CD4-positive, alpha-beta T cell (primary cell): ENCODE measurements at regions not wholly inside any gene's neighbourhood (a gene's known extent, or its start where the extent isn't known, plus 50 kb on each side); places are given as distances from the start of the nearest gene placed in this dataset.

Experiments
- ATAC-seq: fragments of 200-7000 bp; cut with Tn5 transposase; one replicate; pipeline ENCODE4 v1.10.0; 2022; ENCODE audit warnings: mild to moderate bottlenecking; ENCODE audit not compliant: poor library complexity
- CTCF ChIA-PET: fragments of 350-600 bp; sonication (Branson Sonifier 250); formaldehyde crosslinking; loops from one replicate; lab custom pipeline; 2021; ENCODE audit warnings: antibody characterized with exemption, inconsistent platforms; lab: Charles Lee
- POLR2A ChIA-PET: fragments of 350-600 bp; sonication (Branson Sonifier 250); formaldehyde crosslinking; loops from one replicate; lab custom pipeline; 2021; ENCODE audit warnings: antibody characterized with exemption, inconsistent platforms; lab: Charles Lee
- DNase-seq, 14 experiments: peaks; one replicate each; pipeline ENCODE4 v3.0.0-alpha.2; 2013 to 2020; ENCODE audit warnings: mixed read lengths in 2 of 14
- H3K27ac ChIP-seq, 2 donors: one replicate each; pipeline versions ENCODE4 v1.5.1 to v1.7.0; 2013; ENCODE audit warnings: low read length in 2 of 2, low read depth in 1 of 2, mild to moderate bottlenecking in 1 of 2
- H3K27me3 ChIP-seq, 2 experiments: 1 replicate in 1 of 2; 2 replicates in 1 of 2; pipeline versions ENCODE4 v1.6.1 to v1.7.0; 2013; ENCODE audit warnings: low read length in 2 of 2, control low read depth in 1 of 2, mild to moderate bottlenecking in 1 of 2, moderate library complexity in 1 of 2; ENCODE audit not compliant: insufficient read depth in 2 of 2, control insufficient read depth in 1 of 2
- H3K36me3 ChIP-seq: one replicate; pipeline ENCODE4 v1.6.1; 2013; ENCODE audit warnings: low read length, control low read depth; ENCODE audit not compliant: insufficient read depth
- H3K4me1 ChIP-seq: one replicate; pipeline ENCODE4 v1.6.1; 2013; ENCODE audit warnings: low read length, control low read depth; ENCODE audit not compliant: insufficient read depth
- H3K4me3 ChIP-seq: one replicate; pipeline ENCODE4 v1.5.1; 2013; ENCODE audit warnings: mild to moderate bottlenecking, low read length, moderate library complexity
- H3K9me3 ChIP-seq, 2 experiments: 1 replicate in 1 of 2; 2 replicates in 1 of 2; pipeline versions ENCODE4 v1.6.1 to v1.7.0; 2013; ENCODE audit warnings: low read length in 2 of 2, mild to moderate bottlenecking in 2 of 2, control low read depth in 1 of 2, moderate library complexity in 1 of 2; ENCODE audit not compliant: control insufficient read depth in 1 of 2, insufficient read depth in 1 of 2
- H3K27ac Mint-ChIP-seq: one replicate; pipeline ENCODE4 v1.8.0; 2020; ENCODE audit warnings: mixed read lengths
- H3K27me3 Mint-ChIP-seq: one replicate; pipeline ENCODE4 v1.8.0; 2021; ENCODE audit warnings: mixed read lengths
- H3K36me3 Mint-ChIP-seq: one replicate; pipeline ENCODE4 v1.8.0; 2021; ENCODE audit warnings: low read depth, mixed read lengths
- H3K4me1 Mint-ChIP-seq: one replicate; pipeline ENCODE4 v1.8.0; 2021; ENCODE audit warnings: low read depth, mixed read lengths
- H3K4me3 Mint-ChIP-seq: one replicate; pipeline ENCODE4 v1.8.0; 2020; ENCODE audit warnings: mild to moderate bottlenecking, mixed read lengths
- H3K9me3 Mint-ChIP-seq: one replicate; pipeline ENCODE4 v1.8.0; 2020; ENCODE audit warnings: mixed read lengths
- CTCF ChIP-seq: fragments of 200-600 bp; IDR thresholded peaks from one replicate; pipeline ENCODE4 v1.8.0; 2022; ENCODE audit warnings: antibody characterized with exemption, mild to moderate bottlenecking
- intact Hi-C, 2 experiments: fragments of 100-400 bp; cut with DNase I in 1 of 2; cut with micrococcal nuclease in 1 of 2; formaldehyde crosslinking; loops; one replicate each; pipeline versions ENCODE4 v1.15.1 to v1.9.0; 2023 to 2025; cut with DNase I, micrococcal nuclease

- H3K9me3 Mint-ChIP-seq, result no peaks in the 10 kb centered on the region
- peaks cover 10% of the 10 kb centered on the region for H3K27me3 Mint-ChIP-seq
- ChIA-PET POLR2A (no interaction called here), CTCF (no interaction called here)
- H3K4me1 Mint-ChIP-seq, result no peaks in the 10 kb centered on the region
- no peaks in the 10 kb centered on the region for H3K27me3 ChIP-seq
- no peak overlapping the region for H3K4me3 Mint-ChIP-seq
- no peak for DNase-seq
- no peak overlapping the region for H3K4me3 ChIP-seq
- H3K27ac ChIP-seq, result no peak overlapping the region
- no peaks in the 10 kb centered on the region for H3K36me3 ChIP-seq
- H3K9me3 ChIP-seq, result peaks cover 0 to 10% of the 10 kb centered on the region in 2 experiments
- H3K27ac Mint-ChIP-seq, result no peak overlapping the region
- H3K4me1 ChIP-seq, result no peaks in the 10 kb centered on the region
- no peak for TF ChIP-seq CTCF
- no peak for ATAC-seq
- H3K36me3 Mint-ChIP-seq, result no peaks in the 10 kb centered on the region
- intact Hi-C loops, result no loop called here
Measured at GRCh38 chr16:81164958-81165357, 68.8 kb upstream of the GCSH start.

- Mint-ChIP-seq H3K4me1 (no peaks in the 10 kb centered on the region), H3K9me3 (no peaks in the 10 kb centered on the region), H3K36me3 (no peaks in the 10 kb centered on the region), H3K27me3 (peaks cover 10% of the 10 kb centered on the region), H3K4me3 (no peak overlapping the region), H3K27ac (no peak overlapping the region)
- intact Hi-C loops, result no loop called here
- Histone ChIP-seq H3K27me3 (no peaks in the 10 kb centered on the region), H3K4me3 (no peak overlapping the region), H3K4me1 (no peaks in the 10 kb centered on the region), H3K9me3 (peaks cover 0 to 10% of the 10 kb centered on the region in 2 experiments), H3K27ac (no peak overlapping the region), H3K36me3 (no peaks in the 10 kb centered on the region)
- no peak for ATAC-seq
- CTCF ChIA-PET, result no interaction called here
- TF ChIP-seq CTCF, result no peak
- POLR2A ChIA-PET, result no interaction called here
- no peak for DNase-seq
Measured at GRCh38 chr16:81164481-81164880, 68.3 kb upstream of the GCSH start.

- Mint-ChIP-seq H3K36me3 (no peaks in the 10 kb centered on the region), H3K4me1 (no peaks in the 10 kb centered on the region), H3K27ac (no peak overlapping the region), H3K9me3 (no peaks in the 10 kb centered on the region), H3K27me3 (peaks cover 5% of the 10 kb centered on the region), H3K4me3 (no peak overlapping the region)
- POLR2A ChIA-PET, result no interaction called here
- Histone ChIP-seq H3K36me3 (no peaks in the 10 kb centered on the region), H3K9me3 (peaks cover 0 to 10% of the 10 kb centered on the region in 2 experiments), H3K27me3 (no peaks in the 10 kb centered on the region), H3K27ac (no peak overlapping the region), H3K4me1 (no peaks in the 10 kb centered on the region), H3K4me3 (no peak overlapping the region)
- TF ChIP-seq CTCF, result no peak
- no peak for DNase-seq
- CTCF ChIA-PET, result no interaction called here
- intact Hi-C loops, result no loop called here
- no peak for ATAC-seq
Measured at GRCh38 chr16:81163671-81164070, 67.5 kb upstream of the GCSH start.
